CD4-positive, alpha-beta memory T cell (primary cell): ENCODE measurements at regions not wholly inside any gene's neighbourhood (a gene's known extent, or its start where the extent isn't known, plus 50 kb on each side); places are given as distances from the start of the nearest gene placed in this dataset.

Experiments used
- CTCF ChIA-PET: fragments of 350-600 bp; sonication (Branson Sonifier 250); formaldehyde crosslinking; loops from one replicate; lab custom pipeline; 2021; ENCODE audit warnings: inconsistent platforms; ENCODE audit not compliant: partially characterized antibody; lab: Charles Lee
- POLR2A ChIA-PET: fragments of 350-600 bp; sonication (Branson Sonifier 250); formaldehyde crosslinking; loops from one replicate; lab custom pipeline; 2021; ENCODE audit not compliant: partially characterized antibody; lab: Charles Lee
- DNase-seq, 5 donors: peaks; one replicate each; pipeline versions ENCODE4 v3.0.0 to v3.0.0-alpha.2; 2020 to 2022; ENCODE audit warnings: mixed read lengths in 1 of 5
- H3K27ac ChIP-seq: one replicate; pipeline ENCODE4 v1.7.0; 2013; ENCODE audit warnings: low read depth, low read length
- H3K27me3 ChIP-seq: 2 replicates; pipeline ENCODE4 v1.7.0; 2013; ENCODE audit warnings: mild to moderate bottlenecking, low read length, moderate library complexity; ENCODE audit not compliant: insufficient read depth
- H3K36me3 ChIP-seq: 2 replicates; pipeline ENCODE4 v1.7.0; 2013; ENCODE audit warnings: mild to moderate bottlenecking, low read length, moderate library complexity; ENCODE audit not compliant: insufficient read depth
- H3K4me1 ChIP-seq: 2 replicates; pipeline ENCODE4 v1.7.0; 2013; ENCODE audit warnings: mild to moderate bottlenecking, low read length, moderate library complexity; ENCODE audit not compliant: insufficient read depth
- H3K4me3 ChIP-seq, 2 donors: one replicate each; pipeline ENCODE4 v1.7.0; 2013; ENCODE audit warnings: low read length in 2 of 2, mild to moderate bottlenecking in 1 of 2
- H3K9me3 ChIP-seq, 2 donors: one replicate each; pipeline ENCODE4 v1.7.0; 2013; ENCODE audit warnings: low read length in 2 of 2, control low read depth in 1 of 2; ENCODE audit not compliant: control insufficient read depth in 1 of 2
- H3K27ac Mint-ChIP-seq, 7 donors: one replicate each; pipeline ENCODE4 v1.8.0; 2020 to 2021; ENCODE audit warnings: mixed read lengths in 7 of 7, mild to moderate bottlenecking in 6 of 7, inconsistent platforms in 3 of 7, moderate library complexity in 3 of 7
- H3K27me3 Mint-ChIP-seq, 2 donors: one replicate each; pipeline ENCODE4 v1.8.0; 2020 to 2021; ENCODE audit warnings: mixed read lengths in 2 of 2
- H3K36me3 Mint-ChIP-seq, 2 donors: one replicate each; pipeline ENCODE4 v1.8.0; 2020 to 2021; ENCODE audit warnings: mixed read lengths in 2 of 2, inconsistent platforms in 1 of 2, mild to moderate bottlenecking in 1 of 2
- H3K4me1 Mint-ChIP-seq, 4 donors: one replicate each; pipeline ENCODE4 v1.8.0; 2020 to 2021; ENCODE audit warnings: mixed read lengths in 4 of 4, mild to moderate bottlenecking in 1 of 4
- H3K4me3 Mint-ChIP-seq, 8 donors: one replicate each; pipeline ENCODE4 v1.8.0; 2020 to 2021; ENCODE audit warnings: mixed read lengths in 8 of 8, mild to moderate bottlenecking in 7 of 8, moderate library complexity in 6 of 8, inconsistent platforms in 3 of 8
- H3K9me3 Mint-ChIP-seq, 8 donors: one replicate each; pipeline ENCODE4 v1.8.0; 2020 to 2021; ENCODE audit warnings: mixed read lengths in 8 of 8, mild to moderate bottlenecking in 5 of 8, inconsistent platforms in 3 of 8, moderate library complexity in 1 of 8
- intact Hi-C: fragments of 100-400 bp; cut with micrococcal nuclease; formaldehyde crosslinking; loops from one replicate; pipeline ENCODE4 v1.15.1; 2023

DNA sequence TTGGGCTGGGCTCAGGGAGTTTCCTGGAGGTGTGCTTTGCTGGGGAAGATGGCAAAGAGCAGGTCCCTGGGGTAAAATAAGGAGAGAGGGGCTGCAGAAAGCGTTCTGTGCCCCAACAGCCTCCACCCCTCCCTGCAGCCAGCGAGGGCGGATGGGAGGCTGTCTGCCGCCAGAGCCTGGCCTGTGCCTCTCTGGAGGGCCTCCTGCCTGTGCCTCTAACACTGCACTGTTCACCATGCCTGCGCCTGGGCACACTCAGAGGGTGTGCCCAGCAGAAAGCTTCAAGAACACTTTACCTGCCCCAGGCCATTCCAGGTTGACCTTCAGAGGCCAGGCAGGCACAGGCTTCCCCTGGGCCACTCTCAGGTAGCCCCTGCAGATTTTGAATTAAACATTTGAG lies 77.7 kb upstream of the KLF13 start:
- DNase-seq, result no peak

GRCh38 chr15:31250033-31250432 lies 76.6 kb upstream of the KLF13 start:
- CTCF ChIA-PET, result interaction anchor here (2.5 kb wide), 1 partner anchor 8 kb away, joined by 6 read pairs; no protein-coding TSS in a partner anchor
- intact Hi-C loops, result no loop called here

More for the DNA sequence above, 77.7 kb upstream of the KLF13 start:
- Mint-ChIP-seq H3K27me3 (no peaks in the 10 kb centered on the region), H3K9me3 (no peaks in the 10 kb centered on the region), H3K36me3 (no peaks in the 10 kb centered on the region), H3K4me3 (no peak overlapping the region), H3K4me1 (peaks cover 0 to 12% (median 1%) of the 10 kb centered on the region in 4 donors), H3K27ac (no peak overlapping the region)
- ChIA-PET CTCF (no interaction called here), POLR2A (interaction anchor here (0.9 to 1.0 kb wide), 2 partner anchors 13 to 17 kb away, joined by 4 to 5 read pairs; no protein-coding TSS in a partner anchor)
- no peak overlapping the region for H3K27ac ChIP-seq
- H3K4me1 ChIP-seq, result no peaks in the 10 kb centered on the region
- no peaks in the 10 kb centered on the region for H3K27me3 ChIP-seq
- intact Hi-C loops, result no loop called here
- H3K9me3 ChIP-seq, result no peaks in the 10 kb centered on the region
- H3K36me3 ChIP-seq, result no peaks in the 10 kb centered on the region
- H3K4me3 ChIP-seq, result no peak overlapping the region

DNA sequence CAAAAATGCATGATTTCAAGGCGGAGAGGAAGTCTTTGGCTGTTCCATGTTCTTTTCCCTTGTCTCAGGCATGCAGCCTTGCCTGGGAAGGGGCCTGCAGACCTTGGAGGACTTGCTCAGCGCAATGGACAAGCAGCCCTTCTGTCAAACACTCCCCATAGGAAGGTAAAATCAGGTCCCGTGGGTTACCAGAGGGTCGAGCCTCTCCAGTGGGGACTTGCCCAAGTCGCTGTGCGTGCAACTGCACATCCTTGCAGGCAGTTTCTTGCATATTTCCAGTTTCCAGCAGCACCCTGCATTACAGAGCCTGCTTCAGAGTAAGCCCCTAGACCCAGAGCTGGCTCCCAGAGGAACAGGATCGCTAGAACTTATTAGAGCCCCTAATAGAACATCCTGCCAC lies 75.5 kb upstream of the KLF13 start:
- no peak for DNase-seq
- POLR2A ChIA-PET, result interaction anchor here (1.4 kb wide), 1 partner anchor 75 kb away, joined by 3 read pairs; the partner anchor contains the start of gene KLF13
- Histone ChIP-seq H3K9me3 (no peaks in the 10 kb centered on the region), H3K36me3 (no peaks in the 10 kb centered on the region), H3K4me3 (no peak overlapping the region), H3K4me1 (no peaks in the 10 kb centered on the region), H3K27ac (no peak overlapping the region), H3K27me3 (no peaks in the 10 kb centered on the region)
- intact Hi-C loops, result no loop called here
- Mint-ChIP-seq H3K27me3 (no peaks in the 10 kb centered on the region), H3K9me3 (no peaks in the 10 kb centered on the region), H3K36me3 (no peaks in the 10 kb centered on the region), H3K27ac (no peak overlapping the region), H3K4me3 (no peak overlapping the region), H3K4me1 (peaks cover 0 to 3% (median under 1%) of the 10 kb centered on the region in 4 donors)
- CTCF ChIA-PET, result interaction anchor here (0.9 to 2.7 kb wide), 3 partner anchors 9 to 239 kb away, joined by 4 to 20 read pairs (median 6); no protein-coding TSS in a partner anchor

More at GRCh38 chr15:31250033-31250432, 76.6 kb upstream of the KLF13 start:
- H3K36me3 ChIP-seq, result no peaks in the 10 kb centered on the region
- POLR2A ChIA-PET, result interaction anchor here (0.9 kb wide), 1 partner anchor 16 kb away, joined by 4 read pairs; no protein-coding TSS in a partner anchor
- Mint-ChIP-seq H3K27ac (no peak overlapping the region), H3K4me1 (peaks cover 0 to 2% (median under 1%) of the 10 kb centered on the region in 4 donors), H3K36me3 (no peaks in the 10 kb centered on the region), H3K9me3 (no peaks in the 10 kb centered on the region), H3K27me3 (no peaks in the 10 kb centered on the region), H3K4me3 (no peak overlapping the region)
- no peak overlapping the region for H3K27ac ChIP-seq
- H3K4me3 ChIP-seq, result no peak overlapping the region
- H3K27me3 ChIP-seq, result no peaks in the 10 kb centered on the region
- H3K4me1 ChIP-seq, result no peaks in the 10 kb centered on the region
- no peak for DNase-seq
- no peaks in the 10 kb centered on the region for H3K9me3 ChIP-seq

DNA sequence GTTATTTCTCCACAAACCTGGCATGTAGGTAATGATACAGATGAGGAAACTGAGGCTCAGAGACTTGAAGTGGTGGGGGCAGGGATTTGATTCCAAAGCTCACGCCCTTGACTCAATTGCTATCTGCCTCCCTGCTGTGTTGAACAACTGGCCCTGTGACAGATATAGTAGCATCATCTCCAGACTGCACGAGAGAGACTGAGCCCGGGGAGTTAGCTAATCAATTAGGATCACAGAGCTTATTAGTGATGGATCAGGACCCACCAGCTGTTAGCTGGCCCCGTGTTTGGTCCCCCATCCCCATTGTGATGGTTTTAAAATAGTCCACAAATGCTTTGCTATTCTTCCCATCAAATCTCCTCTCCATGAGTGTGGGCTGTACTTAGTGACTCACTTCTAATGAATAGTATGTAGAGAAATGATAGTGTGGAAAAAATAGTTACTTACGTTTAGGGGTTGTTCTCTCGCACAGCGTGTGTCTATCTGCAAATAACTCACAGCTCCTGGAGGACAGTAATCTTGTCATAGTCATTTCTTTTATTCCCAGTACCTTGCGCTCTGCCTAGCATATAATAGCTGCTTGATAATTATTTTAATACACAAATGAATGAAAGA lies 74.4 kb upstream of the KLF13 start:
- intact Hi-C loops, result no loop called here
- H3K27ac ChIP-seq, result no peak overlapping the region
- Mint-ChIP-seq H3K36me3 (no peaks in the 10 kb centered on the region), H3K27ac (no peak overlapping the region), H3K4me3 (no peak overlapping the region), H3K9me3 (no peaks in the 10 kb centered on the region), H3K4me1 (peaks cover 6 to 7% (median 7%) of the 10 kb centered on the region in 4 donors), H3K27me3 (no peaks in the 10 kb centered on the region)
- POLR2A ChIA-PET, result interaction anchor here (1.4 to 2.2 kb wide), 3 partner anchors 11 to 74 kb away, joined by 3 to 12 read pairs (median 3); partner anchors contain the start of gene KLF13
- CTCF ChIA-PET, result interaction anchor here (0.6 to 2.7 kb wide), 4 partner anchors 10 to 238 kb away, joined by 3 to 20 read pairs (median 5); no protein-coding TSS in a partner anchor
- H3K4me1 ChIP-seq, result no peaks in the 10 kb centered on the region
- no peaks in the 10 kb centered on the region for H3K9me3 ChIP-seq
- no peaks in the 10 kb centered on the region for H3K27me3 ChIP-seq
- no peak overlapping the region for H3K4me3 ChIP-seq
- no peak for DNase-seq
- no peaks in the 10 kb centered on the region for H3K36me3 ChIP-seq

DNA sequence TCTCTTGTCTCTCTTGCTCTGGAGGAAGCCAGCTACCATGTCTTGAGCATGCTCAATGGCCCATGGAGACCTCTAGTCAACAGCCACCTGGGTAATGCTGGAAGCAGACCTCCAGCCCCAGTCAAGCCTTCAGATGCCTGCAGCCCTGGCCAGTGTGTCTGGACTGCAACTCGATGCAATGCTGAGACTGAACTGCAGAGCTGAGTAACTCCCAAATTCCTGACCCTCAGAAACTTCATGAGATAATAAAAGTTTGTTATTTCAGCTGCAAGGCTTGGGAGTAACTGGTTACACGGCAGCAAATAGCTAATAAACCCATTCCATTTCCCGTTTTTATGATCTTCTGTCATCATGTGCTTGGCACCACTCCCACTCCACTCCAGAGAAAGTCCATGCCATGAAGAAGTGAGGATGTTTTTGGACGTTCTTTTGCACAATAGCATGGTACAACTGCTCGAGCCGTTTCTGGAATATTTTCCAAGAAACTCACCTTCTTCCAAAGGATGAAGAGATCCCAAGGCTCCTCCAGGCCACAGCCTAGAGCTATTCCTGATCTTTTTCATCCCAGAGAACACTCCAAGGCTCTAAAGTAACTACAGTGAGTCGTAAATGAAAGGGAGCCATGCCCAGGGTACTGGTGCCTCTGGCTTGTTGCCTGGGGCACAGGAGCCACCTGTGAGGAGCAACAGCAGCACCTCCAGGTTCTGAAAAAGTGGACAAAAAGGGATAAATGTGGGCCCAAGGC lies 72.0 kb upstream of the KLF13 start:
- no peaks in the 10 kb centered on the region for H3K36me3 ChIP-seq
- H3K4me1 ChIP-seq, result no peaks in the 10 kb centered on the region
- Mint-ChIP-seq H3K9me3 (no peaks in the 10 kb centered on the region), H3K36me3 (no peaks in the 10 kb centered on the region), H3K4me3 (no peak overlapping the region), H3K4me1 (peaks cover 10 to 22% (median 13%) of the 10 kb centered on the region in 4 donors), H3K27ac (no peak overlapping the region), H3K27me3 (no peaks in the 10 kb centered on the region)
- DNase-seq, result no peak
- intact Hi-C loops, result no loop called here
- CTCF ChIA-PET, result interaction anchor here (0.9 kb wide), 1 partner anchor 9 kb away, joined by 3 read pairs; no protein-coding TSS in a partner anchor
- H3K4me3 ChIP-seq, result no peak overlapping the region
- H3K27ac ChIP-seq, result no peak overlapping the region
- POLR2A ChIA-PET, result interaction anchor here (0.9 to 2.2 kb wide), 4 partner anchors 8 to 12 kb away, joined by 4 to 12 read pairs (median 6); no protein-coding TSS in a partner anchor
- no peaks in the 10 kb centered on the region for H3K27me3 ChIP-seq
- H3K9me3 ChIP-seq, result no peaks in the 10 kb centered on the region

DNA sequence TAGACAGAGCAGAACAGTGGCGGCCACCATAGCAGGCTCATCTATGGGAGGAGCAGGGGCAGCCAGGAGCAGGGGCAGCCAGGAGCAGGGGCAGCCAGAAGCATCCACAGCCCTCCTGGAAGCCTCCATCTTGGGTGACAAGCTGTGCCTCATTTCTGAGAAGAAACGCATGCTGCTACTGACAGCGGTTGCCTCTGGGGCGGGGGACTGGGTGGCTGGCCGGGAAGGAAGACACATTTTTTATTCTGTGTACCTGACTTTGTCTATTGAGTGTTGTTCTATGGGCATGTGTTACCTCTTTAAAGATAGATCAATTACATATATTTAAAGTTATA lies 71.5 kb upstream of the KLF13 start:
- Histone ChIP-seq H3K4me3 (no peak overlapping the region), H3K27ac (no peak overlapping the region), H3K9me3 (no peaks in the 10 kb centered on the region), H3K36me3 (no peaks in the 10 kb centered on the region), H3K27me3 (no peaks in the 10 kb centered on the region), H3K4me1 (no peaks in the 10 kb centered on the region)
- Mint-ChIP-seq H3K27me3 (no peaks in the 10 kb centered on the region), H3K27ac (no peak overlapping the region), H3K4me3 (no peak overlapping the region), H3K9me3 (no peaks in the 10 kb centered on the region), H3K36me3 (no peaks in the 10 kb centered on the region), H3K4me1 (peaks cover 10 to 22% (median 13%) of the 10 kb centered on the region in 4 donors)
- DNase-seq, result no peak
- CTCF ChIA-PET, result interaction anchor here (0.9 to 1.9 kb wide), 3 partner anchors 8 to 233 kb away, joined by 3 to 7 read pairs (median 3); no protein-coding TSS in a partner anchor
- intact Hi-C loops, result no loop called here
- POLR2A ChIA-PET, result interaction anchor here (0.9 to 1.9 kb wide), 3 partner anchors 9 to 13 kb away, joined by 4 to 6 read pairs (median 5); no protein-coding TSS in a partner anchor
